ENCODE measurements at regions not wholly inside any gene's neighbourhood (a gene's known extent, or its start where the extent isn't known, plus 50 kb on each side); places are given as distances from the start of the nearest gene placed in this dataset.

GRCh38 chr11:13868710-13869397 is 93.7 kb upstream of the SPON1 start:
- peaks cover 0 to 11% (median 0%) of the 10 kb centered on the region in 3 donors for H3K4me1 ChIP-seq
- no peaks in the 10 kb centered on the region for H3K27me3 ChIP-seq
- H3K4me3 ChIP-seq, result no peak overlapping the region
- H3K27ac ChIP-seq, result no peak overlapping the region
- DNase-seq, result no peak
- TF ChIP-seq, protein P1, sequence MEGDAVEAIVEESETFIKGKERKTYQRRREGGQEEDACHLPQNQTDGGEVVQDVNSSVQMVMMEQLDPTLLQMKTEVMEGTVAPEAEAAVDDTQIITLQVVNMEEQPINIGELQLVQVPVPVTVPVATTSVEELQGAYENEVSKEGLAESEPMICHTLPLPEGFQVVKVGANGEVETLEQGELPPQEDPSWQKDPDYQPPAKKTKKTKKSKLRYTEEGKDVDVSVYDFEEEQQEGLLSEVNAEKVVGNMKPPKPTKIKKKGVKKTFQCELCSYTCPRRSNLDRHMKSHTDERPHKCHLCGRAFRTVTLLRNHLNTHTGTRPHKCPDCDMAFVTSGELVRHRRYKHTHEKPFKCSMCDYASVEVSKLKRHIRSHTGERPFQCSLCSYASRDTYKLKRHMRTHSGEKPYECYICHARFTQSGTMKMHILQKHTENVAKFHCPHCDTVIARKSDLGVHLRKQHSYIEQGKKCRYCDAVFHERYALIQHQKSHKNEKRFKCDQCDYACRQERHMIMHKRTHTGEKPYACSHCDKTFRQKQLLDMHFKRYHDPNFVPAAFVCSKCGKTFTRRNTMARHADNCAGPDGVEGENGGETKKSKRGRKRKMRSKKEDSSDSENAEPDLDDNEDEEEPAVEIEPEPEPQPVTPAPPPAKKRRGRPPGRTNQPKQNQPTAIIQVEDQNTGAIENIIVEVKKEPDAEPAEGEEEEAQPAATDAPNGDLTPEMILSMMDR (IDR thresholded peaks at IDR 0.05), result no peak
- TF ChIP-seq POLR2A (IDR thresholded peaks at IDR 0.05), result no peak
- no peaks in the 10 kb centered on the region for H3K9me3 ChIP-seq
- 23 to 43% methylated on average over 2 of the region's 2 CpGs for WGBS, 2 donors
- intact Hi-C loops (cut with DNase I), result no loop called here
- no peaks in the 10 kb centered on the region for H3K36me3 ChIP-seq

DNA sequence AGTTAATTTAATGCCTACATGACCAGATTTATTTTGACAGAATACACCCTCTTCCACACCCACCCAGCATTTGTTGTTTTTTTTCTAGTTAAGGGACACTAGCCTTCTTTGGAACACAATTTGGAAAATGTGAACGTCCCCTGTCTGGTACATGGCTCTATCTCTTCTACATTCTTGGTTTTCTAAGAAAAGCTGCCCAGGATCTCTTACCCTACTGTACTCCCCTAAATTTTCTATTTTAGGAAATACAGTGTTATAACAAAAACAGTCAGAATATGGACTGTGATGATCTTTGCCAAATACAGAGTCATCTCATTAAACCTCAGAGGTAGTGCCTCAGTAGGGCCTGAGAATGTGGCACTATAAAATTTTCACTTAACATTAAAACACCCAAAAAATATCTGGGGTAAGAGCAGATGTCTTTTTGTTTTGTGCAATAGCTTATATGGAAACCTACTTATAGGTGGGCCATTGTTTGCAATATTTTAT is 93.1 kb upstream of the SPON1 start:
- 69 to 84% methylated on average over 1 of the region's 1 CpG for WGBS, 2 donors
- H3K27me3 ChIP-seq, result no peaks in the 10 kb centered on the region
- no peak overlapping the region for H3K4me3 ChIP-seq
- no peaks in the 10 kb centered on the region for H3K9me3 ChIP-seq
- TF ChIP-seq, protein P1 (IDR thresholded peaks at IDR 0.05), result no peak
- TF ChIP-seq POLR2A (IDR thresholded peaks at IDR 0.05), result no peak
- no peak for DNase-seq
- intact Hi-C loops (cut with DNase I), result no loop called here
- no peaks in the 10 kb centered on the region for H3K36me3 ChIP-seq
- H3K4me1 ChIP-seq, result peaks cover 0 to 14% (median 0%) of the 10 kb centered on the region in 3 donors
- H3K27ac ChIP-seq, result no peak overlapping the region

DNA sequence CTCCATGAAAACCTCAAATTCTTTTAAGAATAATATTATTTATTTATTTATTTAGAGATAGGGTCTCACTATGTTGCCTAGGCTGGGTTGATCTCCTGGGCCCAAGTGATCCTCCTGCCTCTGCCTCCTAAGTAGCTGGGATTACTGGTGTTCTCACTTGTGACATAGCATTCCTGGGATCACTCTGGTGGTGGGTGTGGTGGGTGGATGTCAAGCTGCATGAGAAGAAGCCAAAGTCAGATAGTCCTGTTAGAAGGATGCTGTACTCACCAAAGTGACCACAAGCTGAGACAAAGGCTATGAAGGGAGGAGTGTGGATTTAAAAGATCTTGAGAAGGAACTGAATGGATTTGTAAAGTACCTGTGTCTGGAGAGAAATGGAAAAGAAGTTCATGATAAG is 87.9 kb upstream of the SPON1 start:
- Histone ChIP-seq H3K4me3 (no peak overlapping the region), H3K36me3 (no peaks in the 10 kb centered on the region), H3K27me3 (no peaks in the 10 kb centered on the region), H3K9me3 (no peaks in the 10 kb centered on the region), H3K4me1 (peaks cover 0 to 14% (median 0%) of the 10 kb centered on the region in 3 donors), H3K27ac (no peak overlapping the region)
- DNase-seq, result no peak
- intact Hi-C loops (cut with DNase I), result no loop called here
- TF ChIP-seq, protein P1 (IDR thresholded peaks at IDR 0.05), result no peak
- no peak for TF ChIP-seq POLR2A (IDR thresholded peaks at IDR 0.05)

GRCh38 chr11:13875643-13876042 is 86.9 kb upstream of the SPON1 start:
- intact Hi-C loops (cut with DNase I), result no loop called here
- Histone ChIP-seq H3K4me1 (peaks cover 0 to 14% (median 0%) of the 10 kb centered on the region in 3 donors), H3K36me3 (no peaks in the 10 kb centered on the region), H3K4me3 (no peak overlapping the region), H3K9me3 (no peaks in the 10 kb centered on the region), H3K27ac (no peak overlapping the region), H3K27me3 (no peaks in the 10 kb centered on the region)
- TF ChIP-seq POLR2A (IDR thresholded peaks at IDR 0.05), result no peak
- TF ChIP-seq, protein P1 (IDR thresholded peaks at IDR 0.05), result no peak
- no peak for DNase-seq
- 82 to 91% methylated on average over 8 of the region's 9 CpGs for WGBS, 2 donors

GRCh38 chr11:13876423-13876822 is 86.1 kb upstream of the SPON1 start:
- TF ChIP-seq POLR2A (IDR thresholded peaks at IDR 0.05), result no peak
- TF ChIP-seq, protein P1 (IDR thresholded peaks at IDR 0.05), result no peak
- intact Hi-C loops (cut with DNase I), result no loop called here
- no peaks in the 10 kb centered on the region for H3K9me3 ChIP-seq
- no peak overlapping the region for H3K27ac ChIP-seq
- H3K4me1 ChIP-seq, result peaks cover 0 to 14% (median 0%) of the 10 kb centered on the region in 3 donors
- no peak overlapping the region for H3K4me3 ChIP-seq
- no peak for DNase-seq
- H3K36me3 ChIP-seq, result no peaks in the 10 kb centered on the region
- H3K27me3 ChIP-seq, result no peaks in the 10 kb centered on the region
- 88 to 95% methylated on average over 2 of the region's 2 CpGs for WGBS, 2 donors

Data from esophagus squamous epithelium (tissue), 5 donors.